IMR-90 (cell line): ENCODE measurements at regions not wholly inside any gene's neighbourhood (a gene's known extent, or its start where the extent isn't known, plus 50 kb on each side); places are given as distances from the start of the nearest gene placed in this dataset.

Experiments
- ELK1 ChIP-seq: fragments of 150-350 bp; IDR thresholded peaks from 2 replicates; pipeline ENCODE4 v1.6.1; 2016; ENCODE audit warnings: low read depth, mild to moderate bottlenecking, low read length, moderate library complexity, borderline replicate concordance
- POLR2A ChIP-seq: IDR thresholded peaks from 2 replicates; pipeline ENCODE4 v1.6.1; 2012; ENCODE audit warnings: mild to moderate bottlenecking, low read depth, low read length
- RAD21 ChIP-seq: IDR thresholded peaks from 2 replicates; pipeline ENCODE4 v1.6.1; 2012; ENCODE audit warnings: low read length, improper control_type of control experiment
- RCOR1 ChIP-seq: IDR thresholded peaks from 2 replicates; pipeline ENCODE4 v1.6.1; 2012; ENCODE audit warnings: mild to moderate bottlenecking, low read length, improper control_type of control experiment; ENCODE audit not compliant: insufficient replicate concordance
- SMC3 ChIP-seq: fragments of 150-350 bp; IDR thresholded peaks from 2 replicates; pipeline ENCODE4 v1.6.1; 2016; ENCODE audit warnings: low read depth, mild to moderate bottlenecking, antibody characterized with exemption, low read length, moderate library complexity
- TF ChIP-seq, protein P1 (sequence below): conservative IDR thresholded peaks from 2 replicates; pipeline ENCODE4 v1.5.1; 2012; ENCODE audit warnings: mild to moderate bottlenecking, low read depth, low read length, improper control_type of control experiment

GRCh38 chr1:218705391-218705790 is 360.3 kb downstream of the TGFB2 start:
- TF ChIP-seq, protein P1, sequence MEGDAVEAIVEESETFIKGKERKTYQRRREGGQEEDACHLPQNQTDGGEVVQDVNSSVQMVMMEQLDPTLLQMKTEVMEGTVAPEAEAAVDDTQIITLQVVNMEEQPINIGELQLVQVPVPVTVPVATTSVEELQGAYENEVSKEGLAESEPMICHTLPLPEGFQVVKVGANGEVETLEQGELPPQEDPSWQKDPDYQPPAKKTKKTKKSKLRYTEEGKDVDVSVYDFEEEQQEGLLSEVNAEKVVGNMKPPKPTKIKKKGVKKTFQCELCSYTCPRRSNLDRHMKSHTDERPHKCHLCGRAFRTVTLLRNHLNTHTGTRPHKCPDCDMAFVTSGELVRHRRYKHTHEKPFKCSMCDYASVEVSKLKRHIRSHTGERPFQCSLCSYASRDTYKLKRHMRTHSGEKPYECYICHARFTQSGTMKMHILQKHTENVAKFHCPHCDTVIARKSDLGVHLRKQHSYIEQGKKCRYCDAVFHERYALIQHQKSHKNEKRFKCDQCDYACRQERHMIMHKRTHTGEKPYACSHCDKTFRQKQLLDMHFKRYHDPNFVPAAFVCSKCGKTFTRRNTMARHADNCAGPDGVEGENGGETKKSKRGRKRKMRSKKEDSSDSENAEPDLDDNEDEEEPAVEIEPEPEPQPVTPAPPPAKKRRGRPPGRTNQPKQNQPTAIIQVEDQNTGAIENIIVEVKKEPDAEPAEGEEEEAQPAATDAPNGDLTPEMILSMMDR = no peak
- TF ChIP-seq POLR2A (no peak), RCOR1 (no peak), SMC3 (no peak), ELK1 (no peak), RAD21 (no peak)
